ENCODE measurements at regions not wholly inside any gene's neighbourhood (a gene's known extent, or its start where the extent isn't known, plus 50 kb on each side); places are given as distances from the start of the nearest gene placed in this dataset.

GRCh38 chr12:98123021-98123461 lies 392.3 kb upstream of the TMPO start:
- no peak for DNase-seq (ENCODE audit: low read depth in 3 of 3, low spot score in 2 of 3)

- DNase-seq (ENCODE audit: low read depth in 3 of 3, low spot score in 2 of 3): no peak
Measured at GRCh38 chr12:98126637-98127335, 388.6 kb upstream of the TMPO start.

GRCh38 chr12:98127336-98127679 lies 388.1 kb upstream of the TMPO start:
- DNase-seq (ENCODE audit: low read depth in 3 of 3, low spot score in 2 of 3): no peak

- no peak for DNase-seq (ENCODE audit: low read depth in 3 of 3, low spot score in 2 of 3)
Measured at GRCh38 chr12:98127854-98128253, 387.5 kb upstream of the TMPO start.

- no peak for DNase-seq (ENCODE audit: low read depth in 3 of 3, low spot score in 2 of 3)
Measured at GRCh38 chr12:98136544-98136943, 378.8 kb upstream of the TMPO start.

GRCh38 chr12:98137278-98137677 lies 378.1 kb upstream of the TMPO start:
- no peak for DNase-seq (ENCODE audit: low read depth in 3 of 3, low spot score in 2 of 3)

- DNase-seq (ENCODE audit: low read depth in 3 of 3, low spot score in 2 of 3): no peak
Measured at GRCh38 chr12:98144953-98145352, 370.4 kb upstream of the TMPO start.

- no peak for DNase-seq (ENCODE audit: low read depth in 3 of 3, low spot score in 2 of 3)
Measured at GRCh38 chr12:98146043-98146442, 369.3 kb upstream of the TMPO start.

- no peak for DNase-seq (ENCODE audit: low read depth in 3 of 3, low spot score in 2 of 3)
Measured at GRCh38 chr12:98146487-98146886, 368.9 kb upstream of the TMPO start.

- no peak for DNase-seq (ENCODE audit: low read depth in 3 of 3, low spot score in 2 of 3)
Measured at GRCh38 chr12:98149270-98149669, 366.1 kb upstream of the TMPO start.

GRCh38 chr12:98149691-98150210 lies 365.6 kb upstream of the TMPO start:
- DNase-seq (ENCODE audit: low read depth in 3 of 3, low spot score in 2 of 3): no peak

GRCh38 chr12:98151105-98151590 lies 364.2 kb upstream of the TMPO start:
- DNase-seq (ENCODE audit: low read depth in 3 of 3, low spot score in 2 of 3): no peak

- no peak for DNase-seq (ENCODE audit: low read depth in 3 of 3, low spot score in 2 of 3)
Measured at GRCh38 chr12:98151984-98152383, 363.4 kb upstream of the TMPO start.

- DNase-seq (ENCODE audit: low read depth in 3 of 3, low spot score in 2 of 3): peak; percentile 16 to 27 (median 21)
Measured at GRCh38 chr12:98154850-98155249, 360.5 kb upstream of the TMPO start.

GRCh38 chr12:98156697-98157096 lies 358.7 kb upstream of the TMPO start:
- no peak for DNase-seq (ENCODE audit: low read depth in 3 of 3, low spot score in 2 of 3)

- no peak for DNase-seq (ENCODE audit: low read depth in 3 of 3, low spot score in 2 of 3)
Measured at GRCh38 chr12:98162906-98163678, 352.3 kb upstream of the TMPO start.

- no peak for DNase-seq (ENCODE audit: low read depth in 3 of 3, low spot score in 2 of 3)
Measured at GRCh38 chr12:98172304-98172703, 343.1 kb upstream of the TMPO start.

- no peak for DNase-seq (ENCODE audit: low read depth in 3 of 3, low spot score in 2 of 3)
Measured at GRCh38 chr12:98172801-98173200, 342.6 kb upstream of the TMPO start.

GRCh38 chr12:98173773-98174427 lies 341.5 kb upstream of the TMPO start:
- DNase-seq (ENCODE audit: low read depth in 3 of 3, low spot score in 2 of 3): no peak

GRCh38 chr12:98174428-98174809 lies 341.0 kb upstream of the TMPO start:
- DNase-seq (ENCODE audit: low read depth in 3 of 3, low spot score in 2 of 3): no peak

GRCh38 chr12:98178126-98178525 lies 337.3 kb upstream of the TMPO start:
- no peak for DNase-seq (ENCODE audit: low read depth in 3 of 3, low spot score in 2 of 3)

Measured in right renal cortex interstitium (tissue), 3 donors.